IMR-90 (cell line): ENCODE measurements at regions not wholly inside any gene's neighbourhood (a gene's known extent, or its start where the extent isn't known, plus 50 kb on each side); places are given as distances from the start of the nearest gene placed in this dataset.

Source experiments
- ATAC-seq: fragments of 200-7000 bp; cut with Tn5 transposase; 2 replicates; pipeline ENCODE4 v1.9.1; 2020; ENCODE audit warnings: low read depth, mild to moderate bottlenecking, moderate library complexity
- BruUV-seq: library from RNA; stranded (reverse); fragments of 400-500 nt; replicated peaks from 2 replicates; lab custom pipeline; 2021; lab: Mats Ljungman, UMichigan
- CTCF ChIA-PET: fragments of 300-600 bp; formaldehyde crosslinking; extraction: SDS; loops from one replicate; lab custom pipeline; 2021; ENCODE audit warnings: antibody characterized with exemption; lab: Yijun Ruan, JAX
- POLR2A ChIA-PET: fragments of 300-600 bp; sonication (Branson Sonifier 250); formaldehyde crosslinking; loops from one replicate; lab custom pipeline; 2022; ENCODE audit warnings: antibody characterized with exemption; ENCODE audit not compliant: unreplicated experiment; lab: Charles Lee
- DNase-seq: peaks from one replicate; pipeline ENCODE4 v3.0.0; 2013
- H2AFZ ChIP-seq: replicated peaks from 2 replicates; pipeline ENCODE3; 2013; ENCODE audit warnings: low read length, mild to moderate bottlenecking; ENCODE audit not compliant: poor library complexity
- H2AK5ac ChIP-seq: 2 replicates; pipeline ENCODE4 v1.6.1; 2013; ENCODE audit warnings: low read depth, low read length, inconsistent platforms
- H2AK9ac ChIP-seq: replicated peaks from 2 replicates; pipeline ENCODE3; 2013; ENCODE audit warnings: mild to moderate bottlenecking, low read depth, low read length, moderate library complexity; ENCODE audit not compliant: poor library complexity
- H2BK120ac ChIP-seq: 2 replicates; pipeline ENCODE4 v1.6.1; 2013; ENCODE audit warnings: low read depth, low read length, inconsistent platforms
- H2BK15ac ChIP-seq: 3 replicates; pipeline ENCODE4 v1.6.1; 2013; ENCODE audit warnings: low read depth, low read length, inconsistent platforms
- H2BK20ac ChIP-seq: 2 replicates; pipeline ENCODE4 v1.6.1; 2013; ENCODE audit warnings: low read depth, mild to moderate bottlenecking, inconsistent platforms, low read length, moderate library complexity
- H2BK5ac ChIP-seq: 2 replicates; pipeline ENCODE4 v1.6.1; 2013; ENCODE audit warnings: mild to moderate bottlenecking, low read depth, low read length, inconsistent platforms; ENCODE audit not compliant: poor library complexity, severe bottlenecking
- H3K14ac ChIP-seq: replicated peaks from 2 replicates; pipeline ENCODE4 v1.6.1; 2013; ENCODE audit warnings: low read depth, low read length, inconsistent platforms
- H3K18ac ChIP-seq: 2 replicates; pipeline ENCODE4 v1.6.1; 2013; ENCODE audit warnings: low read depth, low read length, control low read depth
- H3K23ac ChIP-seq: 2 replicates; pipeline ENCODE4 v1.6.1; 2013; ENCODE audit warnings: low read depth, low read length, inconsistent platforms
- H3K27ac ChIP-seq: 2 replicates; pipeline ENCODE4 v1.5.1; 2013; ENCODE audit warnings: mild to moderate bottlenecking, control low read depth, low read length; ENCODE audit not compliant: insufficient read depth
- H3K27me3 ChIP-seq: 2 replicates; pipeline ENCODE4 v1.6.1; 2013; ENCODE audit warnings: low read length; ENCODE audit not compliant: control insufficient read depth, insufficient read depth
- H3K36me3 ChIP-seq: 2 replicates; pipeline ENCODE4 v1.6.1; 2013; ENCODE audit warnings: low read length, mixed read lengths; ENCODE audit not compliant: control insufficient read depth, insufficient read depth
- H3K4ac ChIP-seq: 2 replicates; pipeline ENCODE4 v1.6.1; 2013; ENCODE audit warnings: low read depth, low read length, inconsistent platforms
- H3K4me1 ChIP-seq: 2 replicates; pipeline ENCODE4 v1.6.1; 2013; ENCODE audit warnings: low read length, mixed read lengths; ENCODE audit not compliant: control insufficient read depth, insufficient read depth
- H3K4me2 ChIP-seq: 2 replicates; pipeline ENCODE4 v1.6.1; 2013; ENCODE audit warnings: low read depth, mild to moderate bottlenecking, control low read depth, low read length, moderate library complexity
- H3K4me3 ChIP-seq: 2 replicates; pipeline ENCODE4 v1.5.1; 2013; ENCODE audit warnings: low read depth, mild to moderate bottlenecking, control low read depth, low read length, moderate library complexity; ENCODE audit not compliant: insufficient read depth
- H3K56ac ChIP-seq: 2 replicates; pipeline ENCODE4 v1.6.1; 2013; ENCODE audit warnings: low read length, inconsistent platforms; ENCODE audit not compliant: insufficient read depth; ENCODE audit errors: extremely low read depth
- H3K79me1 ChIP-seq, 2 experiments: 2 replicates each; pipeline ENCODE4 v1.6.1; 2013; ENCODE audit warnings: low read length in 2 of 2, inconsistent platforms in 1 of 2, low read depth in 1 of 2
- H3K9ac ChIP-seq: 2 replicates; pipeline ENCODE4 v1.6.1; 2013; ENCODE audit warnings: low read depth, low read length, control low read depth
- H3K9me1 ChIP-seq: 2 replicates; pipeline ENCODE4 v1.6.1; 2013; ENCODE audit warnings: low read length, inconsistent platforms; ENCODE audit not compliant: insufficient read depth
- H3K9me3 ChIP-seq: 2 replicates; pipeline ENCODE4 v1.6.1; 2013; ENCODE audit warnings: low read length; ENCODE audit not compliant: control insufficient read depth, insufficient read depth
- H4K20me1 ChIP-seq: 2 replicates; pipeline ENCODE4 v1.6.1; 2013; ENCODE audit warnings: low read length, inconsistent platforms; ENCODE audit not compliant: insufficient read depth
- H4K5ac ChIP-seq: 2 replicates; pipeline ENCODE4 v1.6.1; 2013; ENCODE audit warnings: mild to moderate bottlenecking, low read depth, low read length, control low read depth
- H4K8ac ChIP-seq, 2 experiments: 2 replicates each; pipeline ENCODE4 v1.6.1; 2013; ENCODE audit warnings: low read depth in 2 of 2, low read length in 2 of 2, control low read depth in 1 of 2, inconsistent platforms in 1 of 2
- H4K91ac ChIP-seq: 2 replicates; pipeline ENCODE4 v1.6.1; 2013; ENCODE audit warnings: low read depth, low read length, inconsistent platforms; ENCODE audit not compliant: insufficient read depth
- BHLHE40 ChIP-seq: fragments of 150-350 bp; IDR thresholded peaks from 2 replicates; pipeline ENCODE4 v1.6.1; 2016; ENCODE audit warnings: mild to moderate bottlenecking, low read depth, low read length
- CEBPB ChIP-seq: IDR thresholded peaks from 2 replicates; pipeline ENCODE4 v1.6.1; 2012; ENCODE audit warnings: low read depth, low read length, improper control_type of control experiment
- CHD1 ChIP-seq: IDR thresholded peaks from 2 replicates; pipeline ENCODE4 v1.6.1; 2012; ENCODE audit warnings: low read depth, low read length, improper control_type of control experiment
- ELK1 ChIP-seq: fragments of 150-350 bp; IDR thresholded peaks from 2 replicates; pipeline ENCODE4 v1.6.1; 2016; ENCODE audit warnings: low read depth, mild to moderate bottlenecking, low read length, moderate library complexity, borderline replicate concordance
- FOS ChIP-seq: fragments of 150-350 bp; IDR thresholded peaks from 2 replicates; pipeline ENCODE4 v1.6.1; 2016; ENCODE audit warnings: low read depth, low read length
- MAFK ChIP-seq: IDR thresholded peaks from 2 replicates; pipeline ENCODE4 v1.6.1; 2012; ENCODE audit warnings: low read depth, low read length, improper control_type of control experiment
- MAZ ChIP-seq: IDR thresholded peaks from 2 replicates; pipeline ENCODE4 v1.6.1; 2012; ENCODE audit warnings: low read depth, mild to moderate bottlenecking, low read length, improper control_type of control experiment, moderate library complexity, borderline replicate concordance
- MXI1 ChIP-seq: IDR thresholded peaks from 2 replicates; pipeline ENCODE4 v1.6.1; 2012; ENCODE audit warnings: low read depth, mild to moderate bottlenecking, low read length, moderate library complexity, borderline replicate concordance
- NFE2L2 ChIP-seq: fragments of 150-350 bp; IDR thresholded peaks from 2 replicates; pipeline ENCODE4 v1.6.1; 2016; ENCODE audit warnings: low read depth, mild to moderate bottlenecking, low read length
- POLR2A ChIP-seq: IDR thresholded peaks from 2 replicates; pipeline ENCODE4 v1.6.1; 2012; ENCODE audit warnings: mild to moderate bottlenecking, low read depth, low read length
- RAD21 ChIP-seq: IDR thresholded peaks from 2 replicates; pipeline ENCODE4 v1.6.1; 2012; ENCODE audit warnings: low read length, improper control_type of control experiment
- RCOR1 ChIP-seq: IDR thresholded peaks from 2 replicates; pipeline ENCODE4 v1.6.1; 2012; ENCODE audit warnings: mild to moderate bottlenecking, low read length, improper control_type of control experiment; ENCODE audit not compliant: insufficient replicate concordance
- RFX5 ChIP-seq: IDR thresholded peaks from 2 replicates; pipeline ENCODE4 v1.8.0; 2012; ENCODE audit warnings: low read depth, mild to moderate bottlenecking, low read length, moderate library complexity
- SMC3 ChIP-seq: fragments of 150-350 bp; IDR thresholded peaks from 2 replicates; pipeline ENCODE4 v1.6.1; 2016; ENCODE audit warnings: low read depth, mild to moderate bottlenecking, antibody characterized with exemption, low read length, moderate library complexity
- WGBS, 2 experiments: methylation state at CpG; one replicate each; pipeline versions ENCODE4 v1.1.5 to v1.1.7; 2013; ENCODE audit warnings: missing lambda C conversion rate in 2 of 2; ENCODE audit not compliant: insufficient read length in 1 of 2; ENCODE audit errors: extremely low coverage in 2 of 2; 5-methylcytosine and 5-hydroxymethylcytosine counted together
- dilution Hi-C: fragments of 300-500 bp; cut with HindIII; formaldehyde crosslinking; loops from one replicate; pipeline ENCODE4 v1.14.3; 2018; ENCODE audit warnings: low sequenced_read_pairs; ENCODE audit not compliant: unreplicated experiment
- in situ Hi-C: fragments of 300-500 bp; cut with MboI; formaldehyde crosslinking; loops from 3 replicates; pipeline ENCODE4 v1.14.3; 2019; ENCODE audit warnings: low sequenced_read_pairs, inconsistent platforms, mixed read lengths
- intact Hi-C: fragments of 100-400 bp; cut with micrococcal nuclease; formaldehyde crosslinking; loops from 2 replicates; pipeline ENCODE4 v1.10.0; 2022
- TF ChIP-seq, protein P1 (sequence below): conservative IDR thresholded peaks from 2 replicates; pipeline ENCODE4 v1.5.1; 2012; ENCODE audit warnings: mild to moderate bottlenecking, low read depth, low read length, improper control_type of control experiment
- TF ChIP-seq, protein P2 (sequence below): fragments of 150-350 bp; IDR thresholded peaks from 2 replicates; pipeline ENCODE4 v1.6.1; 2017; ENCODE audit warnings: mild to moderate bottlenecking, antibody characterized with exemption, low read length, low read depth

- Histone ChIP-seq H2AK9ac (no peak overlapping the region), H3K79me1 (no peaks in the 10 kb centered on the region), H3K4ac (no peak overlapping the region), H4K91ac (no peak overlapping the region), H3K4me2 (no peak overlapping the region; the same call in 1 of the 2 replicates), H3K9me1 (no peaks in the 10 kb centered on the region), H3K9ac (no peak overlapping the region), H4K8ac (no peak overlapping the region), H2AK5ac (no peak overlapping the region), H4K20me1 (no peaks in the 10 kb centered on the region), H3K4me1 (peaks cover 6% of the 10 kb centered on the region), H3K14ac (no peak overlapping the region), H2AFZ (no peak overlapping the region), H3K36me3 (no peaks in the 10 kb centered on the region), H3K4me3 (no peak overlapping the region), H3K27ac (no peak overlapping the region), H2BK5ac (no peak overlapping the region), H2BK120ac (no peak overlapping the region), H3K27me3 (no peaks in the 10 kb centered on the region), H2BK20ac (no peak overlapping the region), H4K5ac (no peak overlapping the region), H3K18ac (no peak overlapping the region), H3K56ac (no peak overlapping the region), H3K23ac (no peak overlapping the region), H2BK15ac (no peak overlapping the region), H3K9me3 (no peaks in the 10 kb centered on the region)
- DNase-seq (peak; percentile 75), ATAC-seq (peak; percentile 36)
- BruUV-seq = no TSS peak
- WGBS, 2 experiments = no CpG with 5 or more reads among the region's 2 CpGs
- dilution Hi-C loops (no loop called here), in situ Hi-C loops (loop anchor here (5.0 to 10.0 kb wide), 2 partner anchors 589 to 822 kb away; no protein-coding TSS in a partner anchor), intact Hi-C loops (loop anchor here (2.0 to 10.0 kb wide), 5 partner anchors 449 to 928 kb away; no protein-coding TSS in a partner anchor)
- TF ChIP-seq RFX5 (no peak), RCOR1 (no peak), RAD21 (no peak), SMC3 (no peak), BHLHE40 (0 out of 2 replicates have a peak, but pooled peaks have one; percentile 17), ELK1 (no peak), CEBPB (no peak), MAFK (no peak), POLR2A (no peak), FOS (peak; percentile 81), NFE2L2 (no peak), CHD1 (no peak), MAZ (no peak), MXI1 (no peak)
- TF ChIP-seq, protein P1, sequence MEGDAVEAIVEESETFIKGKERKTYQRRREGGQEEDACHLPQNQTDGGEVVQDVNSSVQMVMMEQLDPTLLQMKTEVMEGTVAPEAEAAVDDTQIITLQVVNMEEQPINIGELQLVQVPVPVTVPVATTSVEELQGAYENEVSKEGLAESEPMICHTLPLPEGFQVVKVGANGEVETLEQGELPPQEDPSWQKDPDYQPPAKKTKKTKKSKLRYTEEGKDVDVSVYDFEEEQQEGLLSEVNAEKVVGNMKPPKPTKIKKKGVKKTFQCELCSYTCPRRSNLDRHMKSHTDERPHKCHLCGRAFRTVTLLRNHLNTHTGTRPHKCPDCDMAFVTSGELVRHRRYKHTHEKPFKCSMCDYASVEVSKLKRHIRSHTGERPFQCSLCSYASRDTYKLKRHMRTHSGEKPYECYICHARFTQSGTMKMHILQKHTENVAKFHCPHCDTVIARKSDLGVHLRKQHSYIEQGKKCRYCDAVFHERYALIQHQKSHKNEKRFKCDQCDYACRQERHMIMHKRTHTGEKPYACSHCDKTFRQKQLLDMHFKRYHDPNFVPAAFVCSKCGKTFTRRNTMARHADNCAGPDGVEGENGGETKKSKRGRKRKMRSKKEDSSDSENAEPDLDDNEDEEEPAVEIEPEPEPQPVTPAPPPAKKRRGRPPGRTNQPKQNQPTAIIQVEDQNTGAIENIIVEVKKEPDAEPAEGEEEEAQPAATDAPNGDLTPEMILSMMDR = no peak
- TF ChIP-seq, protein P2, sequence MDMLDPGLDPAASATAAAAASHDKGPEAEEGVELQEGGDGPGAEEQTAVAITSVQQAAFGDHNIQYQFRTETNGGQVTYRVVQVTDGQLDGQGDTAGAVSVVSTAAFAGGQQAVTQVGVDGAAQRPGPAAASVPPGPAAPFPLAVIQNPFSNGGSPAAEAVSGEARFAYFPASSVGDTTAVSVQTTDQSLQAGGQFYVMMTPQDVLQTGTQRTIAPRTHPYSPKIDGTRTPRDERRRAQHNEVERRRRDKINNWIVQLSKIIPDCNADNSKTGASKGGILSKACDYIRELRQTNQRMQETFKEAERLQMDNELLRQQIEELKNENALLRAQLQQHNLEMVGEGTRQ = no peak
- CTCF ChIA-PET = interaction anchor here (0.7 to 1.7 kb wide), 11 partner anchors 11 to 825 kb away, joined by 3 to 17 read pairs (median 3); no protein-coding TSS in a partner anchor
- POLR2A ChIA-PET = no interaction called here
Measured at GRCh38 chr1:199685369-199685768, 342.1 kb upstream of the NR5A2 start.
